Transverse colon (tissue), 4 donors: ENCODE measurements at regions not wholly inside any gene's neighbourhood (a gene's known extent, or its start where the extent isn't known, plus 50 kb on each side); places are given as distances from the start of the nearest gene placed in this dataset.
A peak's percentile ranks its signal among the peaks of the same experiment; 100 is the strongest.

Source experiments
- DNase-seq: peaks from one replicate; pipeline ENCODE4 v3.0.0-alpha.2; 2019
- H3K27ac ChIP-seq, 4 donors: fragments of 200-600 bp; sonication (generic); 2 replicates each; pipeline ENCODE4 v1.5.1; 2016 to 2018; ENCODE audit warnings: inconsistent platforms in 4 of 4
- H3K27me3 ChIP-seq: fragments of 200-600 bp; sonication (generic); 2 replicates; pipeline ENCODE4 v1.5.1; 2017; ENCODE audit warnings: inconsistent platforms
- H3K36me3 ChIP-seq, 4 donors: fragments of 200-600 bp; sonication (generic); 2 replicates each; pipeline ENCODE4 v1.5.1; 2017 to 2019; ENCODE audit warnings: inconsistent platforms in 4 of 4
- H3K4me1 ChIP-seq, 4 donors: fragments of 200-600 bp; sonication (generic); 2 replicates each; pipeline ENCODE4 v1.5.1; 2017 to 2020; ENCODE audit warnings: inconsistent platforms in 4 of 4
- H3K4me3 ChIP-seq, 4 donors: fragments of 200-600 bp; sonication (generic); 1 replicate in 1 of 4; 2 replicates in 3 of 4; pipeline versions ENCODE4 v1.5.1 to v1.6.1; 2017 to 2019; ENCODE audit warnings: inconsistent platforms in 4 of 4
- H3K9me3 ChIP-seq, 2 donors: fragments of 200-600 bp; sonication (generic); 2 replicates each; pipeline ENCODE4 v1.5.1; 2017 to 2019; ENCODE audit warnings: inconsistent platforms in 2 of 2
- CTCF ChIP-seq, 5 experiments: fragments of 200-600 bp in 3 of 5; fragments of 450-650 bp in 2 of 5; sonication (generic) in 3 of 5; IDR thresholded peaks; 1 replicate in 2 of 5; 2 replicates in 3 of 5; pipeline ENCODE4 v1.5.1; 2016 to 2017; ENCODE audit warnings: antibody characterized with exemption in 5 of 5, inconsistent platforms in 3 of 5, mild to moderate bottlenecking in 2 of 5, moderate library complexity in 1 of 5
- EP300 ChIP-seq: sonication (generic); formaldehyde crosslinking; IDR thresholded peaks from one replicate; pipeline ENCODE4 v1.6.1; 2017; ENCODE audit warnings: antibody characterized with exemption, low read depth
- POLR2A ChIP-seq: fragments of 450-650 bp; IDR thresholded peaks from one replicate; pipeline ENCODE4 v1.6.1; 2016; ENCODE audit warnings: antibody characterized with exemption, mild to moderate bottlenecking, moderate library complexity
- POLR2AphosphoS5 ChIP-seq, 3 donors: sonication (generic); formaldehyde crosslinking; IDR thresholded peaks; one replicate each; pipeline ENCODE4 v1.6.1; 2016; ENCODE audit warnings: antibody characterized with exemption in 3 of 3
- WGBS, 2 donors: methylation state at CpG; one replicate each; pipeline ENCODE4 v1.1.5; 2018; ENCODE audit warnings: low coverage in 1 of 2; 5-methylcytosine and 5-hydroxymethylcytosine counted together
- in situ Hi-C, 4 donors: fragments of 200-750 bp; cut with MboI; loops; one replicate each; pipeline versions ENCODE4 v1.15.0 to v1.15.1; 2017; ENCODE audit warnings: low sequenced_read_pairs in 3 of 4, low pct_ligation_motif_present in 1 of 4, low pct_unique_long_range_greater_than_20kb in 1 of 4
- intact Hi-C: fragments of 100-400 bp; cut with DNase I; formaldehyde crosslinking; loops from one replicate; pipeline ENCODE4 v1.15.1; 2023; ENCODE audit warnings: low total_unique reads

DNA sequence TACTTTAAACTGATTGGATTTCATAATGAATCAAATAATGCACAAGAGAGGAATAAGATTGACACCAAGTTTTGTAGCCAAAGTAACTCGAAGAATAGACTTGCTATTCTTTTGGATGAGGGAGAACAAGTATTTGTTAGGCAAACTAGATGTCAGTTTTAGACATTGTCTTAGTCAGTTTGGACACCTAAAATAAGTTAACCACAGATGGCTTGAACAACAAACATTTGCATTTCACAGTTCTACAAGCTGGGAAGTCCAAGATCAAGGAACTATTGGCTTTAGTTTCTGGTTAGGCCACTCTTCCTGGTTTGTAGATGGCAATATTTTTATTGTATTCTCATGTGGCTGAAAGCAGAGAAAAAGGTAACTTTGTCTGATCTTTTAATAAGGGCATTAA lies 61.3 kb upstream of the OSTN start:
- no peaks in the 10 kb centered on the region for H3K9me3 ChIP-seq
- no peaks in the 10 kb centered on the region for H3K36me3 ChIP-seq
- in situ Hi-C loops: no loop called here

DNA sequence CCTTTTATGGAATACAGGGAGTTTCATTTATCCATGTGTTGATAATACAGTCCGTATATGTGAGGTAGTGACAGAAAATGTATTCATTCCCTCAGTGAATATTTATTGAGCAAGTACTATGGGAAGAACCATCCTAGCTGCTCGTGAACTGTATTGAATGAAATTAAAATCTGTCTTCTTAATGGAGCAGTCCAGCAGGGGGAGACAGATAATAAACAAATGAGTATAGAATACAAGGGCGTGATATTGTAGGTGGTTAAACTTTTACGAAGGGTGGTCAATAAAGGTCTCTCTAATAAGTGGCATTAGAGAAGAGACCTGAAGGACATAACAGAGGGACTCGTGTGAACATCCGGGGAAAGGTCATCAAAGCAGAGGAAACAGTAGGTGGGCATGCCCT lies 62.7 kb upstream of the OSTN start:
- Histone ChIP-seq H3K36me3 (no peaks in the 10 kb centered on the region), H3K4me3 (no peak overlapping the region), H3K27me3 (no peaks in the 10 kb centered on the region), H3K27ac (no peak overlapping the region), H3K4me1 (no peaks in the 10 kb centered on the region), H3K9me3 (no peaks in the 10 kb centered on the region)
- 76 to 82% methylated on average over 3 to 6 of the region's 6 CpGs for WGBS, 2 donors
- in situ Hi-C loops (no loop called here), intact Hi-C loops (no loop called here)
- TF ChIP-seq CTCF (IDR thresholded peaks at IDR 0.05) (peak in 2 of 5 experiments; percentile 7 to 10), POLR2AphosphoS5 (IDR thresholded peaks at IDR 0.05) (no peak)
- DNase-seq: no peak

More for the DNA sequence above, 61.3 kb upstream of the OSTN start:
- no peak for TF ChIP-seq EP300
- no peak overlapping the region for H3K27ac ChIP-seq
- intact Hi-C loops: no loop called here
- H3K4me3 ChIP-seq: no peak overlapping the region
- no peaks in the 10 kb centered on the region for H3K27me3 ChIP-seq
- 68 to 78% methylated on average over 1 of the region's 1 CpG for WGBS, 2 donors
- H3K4me1 ChIP-seq: no peaks in the 10 kb centered on the region
- DNase-seq: no peak

DNA sequence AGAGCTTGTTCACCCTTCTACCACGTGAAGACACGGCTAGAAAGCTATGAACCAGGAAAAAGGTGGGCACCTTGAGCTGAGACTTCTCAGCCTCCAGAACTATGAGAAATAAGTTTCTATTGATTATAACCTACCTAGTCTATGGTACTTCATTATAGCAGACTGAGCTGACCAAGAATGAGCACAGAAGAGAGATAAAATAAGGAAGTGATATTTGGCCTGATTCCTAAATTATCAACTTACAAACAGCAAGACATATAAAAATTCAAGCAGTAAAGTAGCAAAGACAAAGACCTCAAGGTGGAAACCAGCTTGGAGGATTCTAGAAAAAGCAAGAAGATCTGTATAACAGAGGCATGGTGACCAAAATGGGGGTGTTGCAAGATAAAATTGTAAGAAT lies 63.9 kb upstream of the OSTN start:
- 80 to 84% methylated on average over 1 to 2 of the region's 2 CpGs for WGBS, 2 donors
- TF ChIP-seq POLR2A: no peak
- no peak for TF ChIP-seq POLR2AphosphoS5 (IDR thresholded peaks at IDR 0.05)
- TF ChIP-seq CTCF (IDR thresholded peaks at IDR 0.05): no peak
- TF ChIP-seq EP300: no peak
- H3K4me1 ChIP-seq: no peaks in the 10 kb centered on the region
- no peak overlapping the region for H3K4me3 ChIP-seq
- intact Hi-C loops: no loop called here
- no peaks in the 10 kb centered on the region for H3K9me3 ChIP-seq
- no peak overlapping the region for H3K27ac ChIP-seq
- DNase-seq: no peak
- no peaks in the 10 kb centered on the region for H3K27me3 ChIP-seq
- no peaks in the 10 kb centered on the region for H3K36me3 ChIP-seq
- in situ Hi-C loops: no loop called here

- Histone ChIP-seq H3K9me3 (no peaks in the 10 kb centered on the region), H3K27me3 (no peaks in the 10 kb centered on the region)
- in situ Hi-C loops: no loop called here
These were observed 65.7 kb upstream of the OSTN start for GRCh38 chr3:191133359-191133758.

More at GRCh38 chr3:191133359-191133758, 65.7 kb upstream of the OSTN start:
- no peak for DNase-seq
- Histone ChIP-seq H3K4me1 (no peaks in the 10 kb centered on the region), H3K27ac (no peak overlapping the region), H3K4me3 (no peak overlapping the region), H3K36me3 (no peaks in the 10 kb centered on the region)
- TF ChIP-seq POLR2A (no peak), POLR2AphosphoS5 (IDR thresholded peaks at IDR 0.05) (no peak), EP300 (no peak), CTCF (IDR thresholded peaks at IDR 0.05) (no peak)
- WGBS, 2 donors: 84 to 92% methylated on average over 5 of the region's 5 CpGs
- intact Hi-C loops: no loop called here
